ENCODE measurements at regions not wholly inside any gene's neighbourhood (a gene's known extent, or its start where the extent isn't known, plus 50 kb on each side); places are given as distances from the start of the nearest gene placed in this dataset.
"Not testable (repeated sequence)": the region's sequence is repeated elsewhere in the genome, so short reads cannot be mapped to it uniquely, and the experiment has no call there.

- no peak for DNase-seq
Measured at GRCh38 chr11:34793666-34794065, 122.5 kb downstream of the APIP start.

GRCh38 chr11:34792814-34793258, 123.3 kb downstream of the APIP start:
- no peak for DNase-seq

- DNase-seq: peak; percentile 53
Measured at GRCh38 chr11:34791780-34792542, 124.2 kb downstream of the APIP start.

DNA sequence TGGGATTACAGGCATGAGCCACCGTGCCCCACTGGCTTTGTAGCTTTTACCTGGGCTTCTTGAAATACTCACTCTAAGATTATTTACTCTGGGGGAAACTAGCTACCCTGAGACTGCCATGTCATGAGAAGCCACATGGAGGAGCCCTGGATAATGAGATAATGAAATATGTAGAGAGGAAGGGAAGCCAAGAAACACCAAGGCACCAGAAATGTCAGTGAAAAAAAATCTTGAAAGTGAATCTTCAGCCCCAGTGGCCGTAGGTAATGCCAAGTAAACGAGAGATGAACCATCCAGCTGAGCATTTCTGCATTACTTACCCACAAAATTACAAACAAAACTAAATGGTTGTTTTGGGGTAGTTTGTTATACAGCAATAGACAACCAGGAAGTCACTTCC, 125.6 kb downstream of the APIP start:
- no peak for DNase-seq

- no peak for DNase-seq
Measured at GRCh38 chr11:34789196-34789834, 126.9 kb downstream of the APIP start.

GRCh38 chr11:34788642-34789041, 127.5 kb downstream of the APIP start:
- no peak for DNase-seq

- no peak for DNase-seq
Measured at GRCh38 chr11:34787895-34788294, 128.3 kb downstream of the APIP start.

- DNase-seq: no peak
Measured at GRCh38 chr11:34787348-34787747, 128.8 kb downstream of the APIP start.

DNA sequence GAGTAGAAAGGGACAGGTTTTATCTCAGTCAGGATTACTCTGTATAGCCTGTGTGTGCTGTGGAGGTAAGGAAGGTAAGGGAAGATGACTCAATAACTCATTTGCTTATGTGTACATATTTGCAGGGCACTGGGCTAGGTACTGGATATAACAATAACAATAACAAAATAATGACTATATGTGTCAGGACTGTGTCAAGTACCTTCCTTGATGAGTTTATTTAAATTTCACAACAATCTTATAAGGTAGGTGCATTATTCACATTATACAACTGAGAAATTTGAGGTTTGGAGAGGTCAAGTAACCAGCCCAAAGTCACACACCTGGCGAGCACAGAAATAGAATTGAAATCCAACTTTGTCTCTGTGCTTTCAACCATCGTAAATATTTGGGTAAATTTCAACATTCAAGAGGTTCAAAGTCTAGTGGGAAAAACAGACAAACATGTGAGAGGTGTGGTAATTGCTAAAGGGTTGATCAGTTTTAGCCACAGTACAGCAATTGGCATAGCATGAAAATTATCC, 131.8 kb downstream of the APIP start:
- DNase-seq: no peak

GRCh38 chr11:34783816-34784317, 132.3 kb downstream of the APIP start:
- DNase-seq: no peak

DNA sequence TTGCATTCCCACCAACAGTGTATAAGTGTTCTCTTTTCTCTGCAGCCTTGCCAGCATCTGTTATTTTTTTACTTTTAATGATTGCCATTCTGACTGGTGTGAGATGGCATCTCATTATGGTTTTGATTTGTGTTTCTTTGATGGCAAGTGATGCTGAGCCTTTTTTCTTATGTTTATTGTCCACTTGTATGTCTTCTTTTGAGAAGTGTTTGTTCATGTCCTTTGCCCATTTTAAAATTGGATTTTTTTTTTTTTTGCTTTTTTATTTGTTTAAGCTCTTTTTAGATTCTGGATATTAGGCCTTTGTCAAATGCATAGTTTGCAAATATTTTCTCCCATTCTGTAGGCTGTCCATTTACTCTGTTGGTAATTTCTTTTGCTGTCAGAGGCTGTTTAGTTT, 134.4 kb downstream of the APIP start:
- DNase-seq: not testable (repeated sequence)

DNA sequence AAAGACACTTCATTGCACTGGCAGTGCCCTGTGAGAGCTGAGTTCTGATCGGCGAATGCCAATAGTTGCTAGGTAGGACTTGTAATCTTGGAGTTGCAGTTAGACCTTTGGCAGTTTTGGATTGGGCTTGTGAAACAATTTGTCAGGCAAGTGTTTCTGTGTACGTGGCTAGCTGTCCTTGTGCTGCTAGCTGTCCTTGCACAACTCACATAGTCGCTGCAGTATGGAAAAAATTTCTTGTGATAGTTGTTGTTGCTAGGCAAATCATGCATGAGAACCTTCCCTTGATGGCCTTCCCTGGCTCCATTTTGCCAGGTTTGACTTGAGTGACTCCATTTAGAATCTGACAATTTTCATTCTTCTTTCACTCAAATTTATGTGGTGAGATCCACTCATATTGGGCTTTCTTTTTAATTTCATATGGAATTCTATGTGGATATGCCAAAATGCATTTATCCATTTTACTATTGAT, 140.7 kb downstream of the APIP start:
- DNase-seq: no peak

- no peak for DNase-seq
Measured at GRCh38 chr11:34774604-34775003, 141.6 kb downstream of the APIP start.

DNA sequence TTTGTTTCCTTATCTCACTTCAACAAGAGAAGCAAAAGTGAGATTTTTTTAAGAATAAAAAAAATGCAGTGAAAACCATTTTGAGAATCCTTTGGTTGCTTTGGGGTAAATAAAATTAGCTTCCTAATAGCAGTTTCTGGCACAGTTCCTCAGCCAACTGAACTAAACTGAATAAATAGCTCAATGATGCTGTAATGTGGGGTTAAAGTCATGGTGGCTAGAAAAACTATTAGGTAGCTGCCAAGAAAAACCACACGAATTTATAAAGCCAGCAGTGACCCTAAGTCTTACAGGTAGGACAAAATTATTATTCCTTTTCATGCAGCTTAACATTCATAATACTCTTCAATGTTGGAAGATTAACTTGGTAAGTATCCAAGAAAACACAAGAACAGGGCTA, 142.4 kb downstream of the APIP start:
- DNase-seq: no peak

DNA sequence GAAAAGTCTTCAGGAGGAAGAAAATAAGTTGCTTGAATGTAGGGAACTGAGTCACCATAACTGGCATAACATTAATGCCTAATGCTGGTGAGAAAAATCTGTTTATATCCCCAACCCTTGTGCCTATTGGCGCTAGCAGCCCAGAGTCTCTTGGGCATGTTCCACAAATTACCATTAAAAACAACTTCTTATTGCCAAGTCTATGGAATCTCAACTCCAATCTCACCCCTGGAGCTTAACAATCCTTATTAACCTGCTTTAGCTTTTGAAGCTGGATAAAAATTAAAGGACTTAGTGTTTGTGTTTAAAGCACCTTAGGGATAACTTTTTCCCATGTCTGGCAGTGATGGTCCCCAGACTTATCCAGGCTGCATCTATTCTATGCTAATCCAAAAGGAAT, 143.0 kb downstream of the APIP start:
- no peak for DNase-seq

DNA sequence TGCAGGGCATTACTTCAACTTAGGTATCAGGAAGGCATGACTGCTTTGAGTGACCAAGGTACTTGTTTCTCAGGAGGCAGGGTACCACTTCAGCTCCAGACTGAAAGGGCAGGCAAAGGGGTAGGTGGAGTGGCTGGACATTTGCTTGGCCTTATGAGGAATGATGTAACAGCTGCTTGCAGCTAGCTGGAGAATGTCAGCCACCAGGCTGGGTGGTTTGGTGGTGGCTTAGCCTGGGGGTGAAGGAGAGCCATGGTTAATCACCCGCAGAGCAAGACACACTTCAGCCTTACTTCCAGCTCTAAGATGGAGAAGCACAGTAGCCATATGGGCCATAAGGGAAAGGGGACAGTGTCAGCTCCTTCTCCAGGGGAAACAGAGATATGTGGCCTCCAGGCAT, 146.1 kb downstream of the APIP start:
- no peak for DNase-seq

GRCh38 chr11:34769224-34769623, 147.0 kb downstream of the APIP start:
- no peak for DNase-seq

DNA sequence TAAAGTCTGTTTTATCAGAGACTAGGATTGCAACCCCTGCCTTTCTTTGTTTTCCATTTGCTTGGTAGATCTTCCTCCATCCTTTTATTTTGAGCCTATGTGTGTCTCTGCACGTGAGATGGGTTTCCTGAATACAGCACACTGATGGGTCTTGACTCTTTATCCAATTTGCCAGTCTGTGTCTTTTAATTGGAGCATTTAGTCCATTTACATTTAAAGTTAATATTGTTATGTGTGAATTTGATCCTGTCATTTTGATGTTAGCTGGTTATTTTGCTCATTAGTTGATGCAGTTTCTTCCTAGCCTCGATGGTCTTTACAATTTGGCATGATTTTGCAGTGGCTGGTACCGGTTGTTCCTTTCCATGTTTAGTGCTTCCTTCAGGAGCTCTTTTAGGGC, 141.7 kb downstream of the EHF start:
- not testable (repeated sequence) for DNase-seq

DNA sequence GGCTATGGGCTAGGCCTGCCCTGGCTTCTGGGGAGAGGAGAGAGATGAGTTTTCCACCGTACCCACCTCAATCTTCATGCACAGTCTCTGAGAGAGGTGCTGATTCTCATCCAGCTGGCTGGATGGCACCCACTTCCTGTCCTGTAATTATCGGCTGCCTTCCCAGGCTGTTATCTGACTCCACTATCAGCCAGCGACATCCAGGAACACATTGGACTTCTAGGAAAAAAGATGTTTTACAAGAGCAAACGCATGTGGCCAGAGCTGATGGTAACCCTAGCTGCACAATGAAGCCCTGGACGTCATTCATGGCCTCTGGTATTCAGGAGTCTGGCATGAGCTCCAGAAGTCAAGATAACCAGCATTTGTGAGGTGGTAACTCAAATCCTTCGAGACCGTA, 137.4 kb downstream of the EHF start:
- no peak for DNase-seq

DNA sequence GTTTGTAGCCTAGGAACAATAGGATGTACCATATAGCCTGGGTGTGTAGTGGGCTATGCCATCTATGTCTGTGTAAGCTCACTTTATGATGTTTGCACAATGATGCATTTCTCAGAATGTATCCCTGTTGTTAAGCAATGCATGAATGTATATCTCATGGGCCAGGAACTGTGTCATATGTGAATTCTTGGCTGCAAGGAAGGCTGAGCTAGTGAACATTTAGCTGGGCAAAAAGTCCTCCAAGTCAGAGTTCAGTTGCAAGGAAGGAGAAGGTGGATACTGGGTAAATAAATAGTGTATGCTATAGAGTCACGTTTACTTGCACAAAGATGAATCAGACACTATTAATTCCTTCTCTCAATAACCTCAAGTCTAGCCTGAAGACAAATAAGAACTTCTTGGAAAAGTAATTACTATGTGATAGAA, 136.1 kb downstream of the EHF start:
- no peak for DNase-seq

GRCh38 chr11:34756591-34756990, 135.7 kb downstream of the EHF start:
- DNase-seq: no peak

DNA sequence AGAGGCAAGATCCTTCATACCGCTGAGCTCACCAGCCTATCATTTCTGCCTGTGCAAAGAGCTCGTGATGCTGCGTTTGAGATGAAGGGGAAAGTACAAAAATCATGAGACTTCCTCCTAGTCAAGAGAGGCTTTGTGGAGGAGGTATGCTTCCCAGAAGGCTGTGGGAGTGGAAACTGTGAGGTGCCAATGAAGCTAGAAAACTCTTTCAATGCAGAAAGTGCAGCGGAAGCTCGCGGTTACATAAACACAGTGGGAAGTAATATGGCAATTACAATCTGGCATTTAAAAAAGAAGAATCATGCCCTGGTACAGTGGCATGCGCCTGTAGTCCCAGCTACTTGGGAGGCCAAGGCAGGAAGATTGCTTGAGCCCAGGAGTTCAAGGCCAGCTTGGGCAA, 134.8 kb downstream of the EHF start:
- peak; percentile 27 for DNase-seq

- peak; percentile 15 for DNase-seq
Measured at GRCh38 chr11:34754171-34754823, 133.4 kb downstream of the EHF start.

Measured in suppressor macrophage treated with lipopolysaccharide for 4 hours (primary cell).